ENCODE measurements at regions not wholly inside any gene's neighbourhood (a gene's known extent, or its start where the extent isn't known, plus 50 kb on each side); places are given as distances from the start of the nearest gene placed in this dataset.
A peak's percentile ranks its signal among the peaks of the same experiment; 100 is the strongest.
"Not testable (repeated sequence)": the region's sequence is repeated elsewhere in the genome, so short reads cannot be mapped to it uniquely, and the experiment has no call there.

GRCh38 chr21:6120863-6121262, 4400.5 kb upstream of the TPTE start:
- H3K4me3 ChIP-seq (replicated peaks in 1 of 4; ENCODE audit: control extremely low read depth in 1 of 4, insufficient read depth in 1 of 4, low read depth in 3 of 4, low read length in 4 of 4); H3K4me2 ChIP-seq (ENCODE audit: extremely low read depth, insufficient read depth, low read length); H3K36me3 ChIP-seq (ENCODE audit: control insufficient read depth, insufficient read depth, low read length); H2AFZ ChIP-seq (ENCODE audit: low read length); H3K79me2 ChIP-seq (ENCODE audit: control insufficient read depth, insufficient read depth, low read length); H3K4me1 ChIP-seq (ENCODE audit: control insufficient read depth, extremely low read depth, insufficient read depth, low read length); H3K27ac ChIP-seq (ENCODE audit: insufficient read depth, low read length); H4K20me1 ChIP-seq (ENCODE audit: control insufficient read depth, extremely low read depth, insufficient read depth, low read length); H3K9me3 ChIP-seq (ENCODE audit: control insufficient read depth, insufficient read depth, low read depth, low read length); H3K9ac ChIP-seq (ENCODE audit: insufficient read depth, low read length); H3K27me3 ChIP-seq (ENCODE audit: control insufficient read depth, insufficient read depth, low read length); DNase-seq (ENCODE audit: low read depth in 2 of 2): not testable (repeated sequence)

DNA sequence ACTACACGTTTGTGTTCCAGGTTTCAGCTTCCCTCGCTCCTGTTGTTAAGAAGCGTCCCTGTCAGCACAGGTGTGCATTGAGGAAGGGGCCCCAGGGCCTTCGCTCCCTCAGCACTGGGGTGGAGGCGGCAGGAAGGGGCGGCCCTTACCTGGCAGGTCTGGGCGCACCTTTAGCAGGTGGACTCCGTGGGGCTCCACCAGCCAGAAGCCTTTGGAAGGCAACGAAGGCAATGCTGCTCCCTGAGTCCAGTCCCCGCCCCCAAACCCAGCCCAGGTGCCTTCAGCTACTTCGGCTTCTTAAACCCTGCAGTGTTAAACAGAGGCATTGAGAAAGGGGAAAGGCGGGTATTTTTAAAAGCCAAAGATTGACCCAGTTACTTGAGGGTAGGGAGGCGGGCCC, 4398.8 kb upstream of the TPTE start:
- not testable (repeated sequence) for H3K27ac ChIP-seq (ENCODE audit: insufficient read depth, low read length); H3K9me3 ChIP-seq (ENCODE audit: control insufficient read depth, insufficient read depth, low read depth, low read length); H3K79me2 ChIP-seq (ENCODE audit: control insufficient read depth, insufficient read depth, low read length); H3K9ac ChIP-seq (ENCODE audit: insufficient read depth, low read length); H3K4me2 ChIP-seq (ENCODE audit: extremely low read depth, insufficient read depth, low read length); DNase-seq (ENCODE audit: low read depth in 2 of 2); H3K4me1 ChIP-seq (ENCODE audit: control insufficient read depth, extremely low read depth, insufficient read depth, low read length); H3K27me3 ChIP-seq (ENCODE audit: control insufficient read depth, insufficient read depth, low read length); H2AFZ ChIP-seq (ENCODE audit: low read length); H3K36me3 ChIP-seq (ENCODE audit: control insufficient read depth, insufficient read depth, low read length); H4K20me1 ChIP-seq (ENCODE audit: control insufficient read depth, extremely low read depth, insufficient read depth, low read length); H3K4me3 ChIP-seq (replicated peaks in 1 of 4; ENCODE audit: control extremely low read depth in 1 of 4, insufficient read depth in 1 of 4, low read depth in 3 of 4, low read length in 4 of 4)

DNA sequence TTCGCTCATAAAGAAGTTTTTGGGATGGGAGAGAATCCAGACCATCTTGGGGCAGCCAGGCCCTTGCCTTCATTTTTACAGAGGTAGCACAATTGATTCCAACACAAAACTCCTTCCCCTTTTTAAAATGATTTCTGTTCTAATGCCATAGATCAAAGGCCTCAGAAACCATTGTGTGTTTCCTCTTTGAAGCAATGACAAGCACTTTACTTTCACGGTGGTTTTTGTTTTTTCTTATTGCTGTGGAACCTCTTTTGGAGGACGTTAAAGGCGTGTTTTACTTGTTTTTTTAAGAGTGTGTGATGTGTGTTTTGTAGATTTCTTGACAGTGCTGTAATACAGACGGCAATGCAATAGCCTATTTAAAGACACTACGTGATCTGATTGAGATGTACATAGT, 4398.2 kb upstream of the TPTE start:
- not testable (repeated sequence) for DNase-seq (ENCODE audit: low read depth in 2 of 2); H3K4me2 ChIP-seq (ENCODE audit: extremely low read depth, insufficient read depth, low read length); H3K27ac ChIP-seq (ENCODE audit: insufficient read depth, low read length); H3K4me1 ChIP-seq (ENCODE audit: control insufficient read depth, extremely low read depth, insufficient read depth, low read length); H4K20me1 ChIP-seq (ENCODE audit: control insufficient read depth, extremely low read depth, insufficient read depth, low read length); H3K9ac ChIP-seq (ENCODE audit: insufficient read depth, low read length); H3K79me2 ChIP-seq (ENCODE audit: control insufficient read depth, insufficient read depth, low read length); H3K27me3 ChIP-seq (ENCODE audit: control insufficient read depth, insufficient read depth, low read length); H3K4me3 ChIP-seq (replicated peaks in 1 of 4; ENCODE audit: control extremely low read depth in 1 of 4, insufficient read depth in 1 of 4, low read depth in 3 of 4, low read length in 4 of 4); H3K36me3 ChIP-seq (ENCODE audit: control insufficient read depth, insufficient read depth, low read length); H3K9me3 ChIP-seq (ENCODE audit: control insufficient read depth, insufficient read depth, low read depth, low read length); H2AFZ ChIP-seq (ENCODE audit: low read length)

GRCh38 chr21:6125549-6126240, 4395.7 kb upstream of the TPTE start:
- H3K9ac ChIP-seq (ENCODE audit: insufficient read depth, low read length) = not testable (repeated sequence)

GRCh38 chr21:6126976-6127732, 4394.2 kb upstream of the TPTE start:
- H3K27ac ChIP-seq (ENCODE audit: insufficient read depth, low read length); H3K9me3 ChIP-seq (ENCODE audit: control insufficient read depth, insufficient read depth, low read depth, low read length); H3K36me3 ChIP-seq (ENCODE audit: control insufficient read depth, insufficient read depth, low read length); H4K20me1 ChIP-seq (ENCODE audit: control insufficient read depth, extremely low read depth, insufficient read depth, low read length); H3K79me2 ChIP-seq (ENCODE audit: control insufficient read depth, insufficient read depth, low read length); H3K4me1 ChIP-seq (ENCODE audit: control insufficient read depth, extremely low read depth, insufficient read depth, low read length); H3K9ac ChIP-seq (ENCODE audit: insufficient read depth, low read length); H3K4me3 ChIP-seq (replicated peaks in 1 of 4; ENCODE audit: control extremely low read depth in 1 of 4, insufficient read depth in 1 of 4, low read depth in 3 of 4, low read length in 4 of 4); H3K4me2 ChIP-seq (ENCODE audit: extremely low read depth, insufficient read depth, low read length); DNase-seq (ENCODE audit: low read depth in 2 of 2); H3K27me3 ChIP-seq (ENCODE audit: control insufficient read depth, insufficient read depth, low read length); H2AFZ ChIP-seq (ENCODE audit: low read length): not testable (repeated sequence)

More at GRCh38 chr21:6125549-6126240, 4395.7 kb upstream of the TPTE start:
- H3K4me1 ChIP-seq (ENCODE audit: control insufficient read depth, extremely low read depth, insufficient read depth, low read length); H3K79me2 ChIP-seq (ENCODE audit: control insufficient read depth, insufficient read depth, low read length); H3K9me3 ChIP-seq (ENCODE audit: control insufficient read depth, insufficient read depth, low read depth, low read length); H4K20me1 ChIP-seq (ENCODE audit: control insufficient read depth, extremely low read depth, insufficient read depth, low read length); H3K27me3 ChIP-seq (ENCODE audit: control insufficient read depth, insufficient read depth, low read length); H3K4me2 ChIP-seq (ENCODE audit: extremely low read depth, insufficient read depth, low read length); H2AFZ ChIP-seq (ENCODE audit: low read length); H3K27ac ChIP-seq (ENCODE audit: insufficient read depth, low read length); H3K36me3 ChIP-seq (ENCODE audit: control insufficient read depth, insufficient read depth, low read length); H3K4me3 ChIP-seq (replicated peaks in 1 of 4; ENCODE audit: control extremely low read depth in 1 of 4, insufficient read depth in 1 of 4, low read depth in 3 of 4, low read length in 4 of 4): not testable (repeated sequence)
- DNase-seq (ENCODE audit: low read depth in 2 of 2) = peak in 1 of 2 donors; percentile 60

- H3K79me2 ChIP-seq (ENCODE audit: control insufficient read depth, insufficient read depth, low read length); H3K9me3 ChIP-seq (ENCODE audit: control insufficient read depth, insufficient read depth, low read depth, low read length); H3K4me1 ChIP-seq (ENCODE audit: control insufficient read depth, extremely low read depth, insufficient read depth, low read length); H3K36me3 ChIP-seq (ENCODE audit: control insufficient read depth, insufficient read depth, low read length); H3K4me3 ChIP-seq (replicated peaks in 1 of 4; ENCODE audit: control extremely low read depth in 1 of 4, insufficient read depth in 1 of 4, low read depth in 3 of 4, low read length in 4 of 4); H3K4me2 ChIP-seq (ENCODE audit: extremely low read depth, insufficient read depth, low read length); H3K27me3 ChIP-seq (ENCODE audit: control insufficient read depth, insufficient read depth, low read length); H3K9ac ChIP-seq (ENCODE audit: insufficient read depth, low read length); H3K27ac ChIP-seq (ENCODE audit: insufficient read depth, low read length); DNase-seq (ENCODE audit: low read depth in 2 of 2); H4K20me1 ChIP-seq (ENCODE audit: control insufficient read depth, extremely low read depth, insufficient read depth, low read length); H2AFZ ChIP-seq (ENCODE audit: low read length): not testable (repeated sequence)
Observed at GRCh38 chr21:6130734-6131133, 4390.6 kb upstream of the TPTE start.

DNA sequence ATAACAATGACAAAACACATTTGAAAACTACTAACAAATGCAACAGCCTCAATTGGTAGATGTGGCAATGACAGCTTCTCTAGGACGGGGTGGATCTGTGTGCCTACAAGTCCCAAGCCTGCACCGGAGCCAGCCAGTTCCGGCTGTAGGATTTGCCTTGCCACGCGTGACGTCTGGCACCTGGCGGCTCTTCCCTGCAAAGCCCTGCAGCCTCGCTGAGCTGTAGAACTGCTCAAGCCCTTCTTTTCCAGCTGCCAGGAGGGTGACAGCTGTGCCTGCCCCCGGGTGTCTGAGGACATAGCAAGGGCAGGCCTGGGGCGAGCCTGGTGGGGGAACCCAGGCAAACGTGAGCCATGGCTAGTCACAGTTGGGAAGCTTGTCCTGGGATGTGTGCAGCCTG, 4388.0 kb upstream of the TPTE start:
- H3K9me3 ChIP-seq (ENCODE audit: control insufficient read depth, insufficient read depth, low read depth, low read length); H3K4me2 ChIP-seq (ENCODE audit: extremely low read depth, insufficient read depth, low read length); H3K9ac ChIP-seq (ENCODE audit: insufficient read depth, low read length); H3K36me3 ChIP-seq (ENCODE audit: control insufficient read depth, insufficient read depth, low read length); H3K79me2 ChIP-seq (ENCODE audit: control insufficient read depth, insufficient read depth, low read length); DNase-seq (ENCODE audit: low read depth in 2 of 2); H3K4me3 ChIP-seq (replicated peaks in 1 of 4; ENCODE audit: control extremely low read depth in 1 of 4, insufficient read depth in 1 of 4, low read depth in 3 of 4, low read length in 4 of 4); H3K27ac ChIP-seq (ENCODE audit: insufficient read depth, low read length); H3K27me3 ChIP-seq (ENCODE audit: control insufficient read depth, insufficient read depth, low read length); H2AFZ ChIP-seq (ENCODE audit: low read length); H3K4me1 ChIP-seq (ENCODE audit: control insufficient read depth, extremely low read depth, insufficient read depth, low read length); H4K20me1 ChIP-seq (ENCODE audit: control insufficient read depth, extremely low read depth, insufficient read depth, low read length): not testable (repeated sequence)
